HuH-7.5 (cell line): ENCODE measurements at regions not wholly inside any gene's neighbourhood (a gene's known extent, or its start where the extent isn't known, plus 50 kb on each side); places are given as distances from the start of the nearest gene placed in this dataset.

Experiments
- DNase-seq: peaks from one replicate; pipeline ENCODE4 v3.0.0; 2011; ENCODE audit warnings: low spot score

DNA sequence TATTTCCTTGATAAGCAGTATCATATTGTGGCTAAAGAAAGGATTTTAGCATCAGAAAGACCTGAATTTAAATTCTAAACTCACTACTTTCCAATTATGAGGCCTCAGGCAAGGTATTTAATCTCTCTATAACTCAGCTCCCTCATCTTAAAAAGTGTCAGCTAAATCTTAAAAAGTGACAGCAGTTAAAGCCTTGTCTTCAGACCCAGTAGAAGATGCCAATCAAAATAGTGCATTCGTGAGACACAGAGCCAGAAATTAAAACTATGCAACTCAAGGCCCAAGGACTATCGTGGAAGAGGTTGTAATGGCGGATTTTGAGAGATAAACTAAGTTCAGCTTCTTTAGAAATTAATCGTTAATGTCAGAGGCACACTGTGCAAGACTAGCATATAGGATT is 677.5 kb upstream of the BRINP3 start:
- no peak for DNase-seq

DNA sequence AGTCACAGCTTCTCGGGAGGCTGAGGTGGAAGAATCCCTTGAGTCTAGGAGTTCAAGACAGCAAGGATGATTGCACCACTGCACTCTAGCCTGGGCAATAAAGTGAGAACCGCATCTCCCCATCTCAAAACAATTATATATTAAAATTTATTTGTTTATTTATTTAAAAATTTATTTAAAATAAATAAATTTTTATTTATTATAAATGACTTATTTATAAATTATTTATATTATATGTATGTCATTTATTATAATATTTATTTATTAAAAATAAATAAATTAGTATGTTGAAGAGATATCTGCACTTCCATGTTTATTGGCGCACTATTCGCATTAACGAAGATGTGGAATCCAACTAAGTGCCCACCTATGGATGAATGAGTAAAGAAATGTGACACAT is 683.2 kb upstream of the BRINP3 start:
- DNase-seq, result no peak

GRCh38 chr1:191162762-191163161 is 685.1 kb upstream of the BRINP3 start:
- DNase-seq, result no peak

DNA sequence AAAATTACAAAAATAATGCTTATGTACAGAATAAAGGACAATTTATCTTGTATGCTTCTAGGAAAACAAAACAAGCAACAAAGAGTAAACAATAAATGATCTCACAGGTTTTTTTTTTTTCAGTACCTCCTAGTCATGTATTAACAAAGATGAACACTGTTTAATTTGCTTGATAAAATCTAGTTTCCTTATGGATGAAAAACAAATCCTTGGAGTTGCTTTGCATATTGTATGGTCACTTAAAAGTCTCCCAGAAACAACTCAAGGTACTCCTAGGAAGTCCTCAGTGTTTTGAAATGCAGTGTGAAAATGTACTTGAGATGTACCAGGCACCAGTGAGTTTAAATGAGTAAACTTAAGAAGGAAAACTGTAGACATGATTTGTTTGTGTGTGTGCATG is 686.0 kb upstream of the BRINP3 start:
- DNase-seq, result no peak

GRCh38 chr1:191174298-191174697 is 696.6 kb upstream of the BRINP3 start:
- no peak for DNase-seq

DNA sequence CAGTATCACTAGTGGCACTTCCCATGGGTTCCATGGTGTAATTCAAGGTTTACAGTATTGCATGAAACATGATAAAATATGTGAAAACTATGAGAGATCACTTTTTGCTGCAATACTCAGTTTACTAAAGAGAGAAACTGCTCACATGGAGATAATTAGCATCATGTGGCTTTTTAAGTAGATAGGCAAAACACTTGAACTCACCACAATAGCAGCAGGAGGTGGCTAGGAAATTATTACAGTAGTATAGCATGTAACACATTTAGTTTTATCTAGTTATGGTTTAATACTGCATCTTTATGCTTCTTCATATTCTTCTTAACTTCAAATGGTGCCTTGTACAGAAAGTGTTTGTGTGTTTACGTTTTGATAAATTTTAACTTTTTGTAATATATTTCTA is 698.5 kb upstream of the BRINP3 start:
- no peak for DNase-seq

DNA sequence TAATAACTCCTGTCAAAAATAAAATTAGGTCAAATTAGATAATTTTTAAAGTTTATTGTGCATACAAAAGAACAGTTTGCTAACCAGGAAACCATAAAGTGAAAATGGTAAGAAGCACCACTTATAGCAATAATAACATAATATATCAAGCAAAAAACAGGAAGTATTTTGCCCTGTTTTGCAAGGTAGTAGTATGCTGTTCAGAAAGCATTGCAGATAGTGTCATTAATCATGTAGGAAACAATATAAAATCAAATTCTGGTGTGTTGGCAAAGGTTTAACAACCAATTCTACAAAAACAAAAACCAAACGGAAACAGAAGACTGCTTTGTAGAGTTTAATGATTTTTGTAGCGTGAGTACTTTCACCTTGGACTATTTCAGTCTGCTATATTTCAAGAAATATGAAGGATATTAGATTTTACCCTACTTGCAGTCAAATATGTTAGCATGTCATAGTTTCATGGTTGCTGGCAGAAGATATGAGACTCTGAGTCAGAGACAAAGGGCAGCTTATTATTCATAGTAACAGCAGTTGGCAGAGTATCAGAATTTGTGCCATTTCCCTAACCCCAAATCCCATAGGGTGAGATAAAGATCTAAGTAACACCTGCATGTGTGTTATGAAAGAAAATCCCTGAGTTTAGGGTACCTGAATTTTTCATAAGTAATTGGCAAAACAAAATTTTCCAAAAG is 729.0 kb upstream of the BRINP3 start:
- no peak for DNase-seq

- no peak for DNase-seq
These were observed 744.5 kb upstream of the BRINP3 start for GRCh38 chr1:191222206-191222605.

DNA sequence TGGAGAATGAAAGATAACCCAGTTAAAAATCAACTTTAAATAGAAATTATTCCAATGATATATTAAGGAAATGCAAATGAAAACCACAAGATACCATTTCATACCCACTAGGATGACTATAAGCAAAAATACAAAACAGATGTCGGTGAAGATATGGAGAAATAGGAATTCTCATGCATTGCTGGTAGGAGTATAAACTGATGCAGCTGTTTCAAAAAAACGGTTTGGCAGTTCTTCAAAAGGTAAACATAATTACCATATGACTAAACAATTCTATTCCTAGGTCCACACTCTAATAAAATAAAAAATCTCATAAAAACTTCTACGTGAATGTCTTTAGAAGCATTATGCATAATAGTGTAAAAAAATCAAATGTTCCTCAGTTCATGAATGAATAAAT is 763.3 kb upstream of the BRINP3 start:
- no peak for DNase-seq

DNA sequence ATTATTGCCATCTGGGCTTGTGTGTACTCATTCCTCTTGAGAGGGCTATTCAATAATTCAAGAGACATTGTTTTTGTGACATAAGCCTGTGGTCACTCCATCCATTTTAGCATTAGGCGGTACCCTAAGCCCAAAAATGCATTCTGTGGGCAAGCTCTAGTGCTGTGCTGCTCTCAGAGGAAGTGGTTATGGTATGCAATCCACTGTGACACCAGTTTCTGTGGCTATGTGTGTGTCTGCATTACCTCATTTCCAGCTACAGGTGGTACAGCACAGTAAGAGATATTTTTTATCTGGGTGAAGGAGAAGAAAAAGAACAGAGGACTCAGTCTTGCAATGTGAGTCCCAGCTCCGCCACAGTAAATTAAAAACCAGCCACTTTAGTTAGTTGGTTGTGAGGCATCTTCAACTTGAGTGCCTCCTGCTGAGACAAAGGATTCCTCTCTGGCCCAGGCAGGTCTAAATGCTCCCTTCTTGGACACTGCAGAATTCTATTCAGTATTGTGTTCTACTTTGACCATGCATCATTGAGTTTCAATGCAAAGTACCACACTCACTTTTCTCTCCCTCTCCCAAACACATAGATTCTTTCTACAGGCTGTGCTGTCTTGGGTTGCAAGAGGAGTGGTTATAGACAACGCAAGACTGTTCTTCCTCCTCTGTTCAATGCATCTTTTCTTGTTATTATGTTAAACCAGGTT is 777.8 kb upstream of the BRINP3 start:
- no peak for DNase-seq

- no peak for DNase-seq
These were observed 779.3 kb upstream of the BRINP3 start for GRCh38 chr1:191256917-191257316.

DNA sequence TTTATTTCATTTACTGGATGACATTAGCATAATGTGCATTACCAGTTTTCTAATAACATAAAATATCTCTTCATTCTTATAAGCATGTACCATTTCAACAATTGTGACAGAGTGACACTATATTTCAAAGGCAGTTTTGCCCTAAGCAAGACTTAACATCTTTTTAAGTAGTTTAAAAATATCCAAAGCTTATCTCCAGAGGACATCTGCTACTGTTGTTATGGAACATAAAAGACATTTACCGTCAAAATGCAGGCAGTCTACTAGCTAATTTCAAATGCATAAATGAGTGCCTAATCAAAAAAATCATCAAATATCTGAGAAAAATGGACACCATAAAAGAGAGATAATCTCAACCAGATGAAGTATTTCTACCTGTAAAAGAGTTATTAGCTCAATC is 782.4 kb upstream of the BRINP3 start:
- no peak for DNase-seq

GRCh38 chr1:191261111-191261510 is 783.4 kb upstream of the BRINP3 start:
- no peak for DNase-seq

GRCh38 chr1:191279266-191279800 is 801.7 kb upstream of the BRINP3 start:
- no peak for DNase-seq

- no peak for DNase-seq
These were observed 806.5 kb upstream of the BRINP3 start for GRCh38 chr1:191284175-191284574.

DNA sequence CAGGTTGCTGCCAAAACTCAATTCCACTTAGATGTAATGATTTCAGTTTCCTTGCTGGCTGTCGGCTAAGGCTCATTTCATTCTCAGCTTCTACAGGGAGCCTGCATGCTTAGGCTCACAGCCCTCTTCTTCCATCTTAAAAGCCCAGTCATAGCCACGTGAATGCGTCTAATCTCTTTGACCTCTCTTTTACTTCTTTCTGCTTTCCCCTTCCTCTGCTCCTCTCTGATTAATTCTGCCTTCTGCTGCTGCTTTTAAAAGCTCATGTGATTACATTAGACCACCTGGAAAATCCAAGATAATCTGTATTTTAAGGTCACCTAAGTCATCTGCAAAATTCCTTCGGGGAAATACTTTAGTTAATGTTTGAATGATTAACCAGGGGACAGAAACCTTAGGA is 812.8 kb upstream of the BRINP3 start:
- no peak for DNase-seq

DNA sequence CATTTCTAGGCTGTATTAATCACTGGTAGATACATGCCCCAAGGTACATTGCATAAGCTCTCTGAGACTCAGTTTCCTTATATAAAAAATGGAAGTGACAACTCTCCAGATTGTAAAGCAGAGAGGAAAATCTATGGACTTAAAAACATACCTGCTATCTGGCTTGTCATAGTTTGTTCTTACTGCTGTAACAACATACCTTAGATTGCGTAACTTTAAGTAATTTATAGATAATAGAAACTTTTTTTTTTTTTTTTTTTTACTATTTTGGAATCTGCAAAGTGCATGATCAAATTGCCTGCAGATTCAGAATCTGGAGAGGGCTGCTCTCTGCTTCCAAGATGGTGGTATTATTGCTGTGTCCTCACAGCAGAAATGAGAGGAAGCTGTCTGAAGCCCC is 827.7 kb upstream of the BRINP3 start:
- no peak for DNase-seq

DNA sequence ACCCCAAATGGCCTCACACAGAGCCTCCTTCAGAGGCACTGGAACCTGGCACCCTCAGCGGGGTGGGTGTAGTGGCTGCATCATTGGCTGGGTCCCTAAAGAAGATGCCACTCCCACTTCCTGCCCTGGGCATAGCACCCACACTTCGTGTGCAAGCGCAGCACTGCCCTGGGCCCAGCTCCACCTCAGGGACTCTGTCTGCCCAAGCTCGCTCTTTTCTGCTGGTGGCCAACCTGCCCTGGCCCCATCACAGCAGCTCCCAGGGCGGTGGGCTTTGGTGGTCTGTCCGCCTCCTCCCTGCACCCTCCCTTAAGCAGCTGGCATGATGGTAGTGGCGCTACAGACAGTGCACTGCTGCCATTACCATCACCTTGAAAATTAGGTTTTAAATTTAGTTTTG is 829.3 kb upstream of the BRINP3 start:
- no peak for DNase-seq

DNA sequence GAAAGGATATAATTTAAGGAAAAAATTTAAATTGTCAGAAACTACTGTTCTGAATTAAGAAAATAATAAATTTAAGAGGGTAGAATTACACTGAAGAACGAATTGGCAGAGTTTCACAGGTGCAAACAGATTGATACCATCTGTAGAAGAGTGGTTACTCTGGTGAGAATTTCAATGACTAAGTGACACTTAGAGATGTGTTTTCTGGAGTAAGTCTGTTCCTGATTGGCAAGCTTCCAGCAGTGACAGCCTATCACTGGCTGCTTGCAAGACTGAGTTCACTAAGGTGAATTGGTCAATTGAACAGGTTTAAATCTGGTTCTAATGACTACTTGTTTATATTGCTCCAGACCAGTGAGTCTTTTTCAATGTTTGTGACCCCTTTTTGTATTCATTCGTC is 838.2 kb upstream of the RGS18 start:
- DNase-seq, result no peak

GRCh38 chr1:191327868-191328267 is 830.4 kb upstream of the RGS18 start:
- no peak for DNase-seq

DNA sequence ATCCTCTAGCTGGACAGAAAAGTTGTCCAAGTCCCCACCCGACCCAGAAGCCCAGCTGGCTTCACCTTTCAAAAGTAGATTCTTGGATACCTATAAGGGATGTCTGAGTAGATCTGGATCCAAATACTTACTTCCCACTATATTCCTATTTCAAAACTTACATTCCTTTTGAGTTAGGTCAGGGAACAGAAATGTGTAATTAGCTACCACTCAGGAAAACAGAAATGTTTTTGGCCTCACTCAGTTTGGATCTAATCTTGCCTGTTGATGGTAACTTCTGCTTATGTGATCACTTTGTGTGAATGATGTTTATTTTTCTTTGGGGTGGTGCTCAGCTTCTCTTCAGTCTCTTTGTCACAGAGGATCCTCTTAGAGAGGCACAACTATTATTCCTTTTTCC is 814.4 kb upstream of the RGS18 start:
- DNase-seq, result no peak

- DNase-seq, result no peak
These were observed 811.9 kb upstream of the RGS18 start for GRCh38 chr1:191346381-191346780.

- no peak for DNase-seq
These were observed 809.9 kb upstream of the RGS18 start for GRCh38 chr1:191348328-191348727.

GRCh38 chr1:191350938-191351337 is 807.3 kb upstream of the RGS18 start:
- DNase-seq, result no peak
